ENCODE measurements at regions not wholly inside any gene's neighbourhood (a gene's known extent, or its start where the extent isn't known, plus 50 kb on each side); places are given as distances from the start of the nearest gene placed in this dataset.

- TF ChIP-seq, protein P1, sequence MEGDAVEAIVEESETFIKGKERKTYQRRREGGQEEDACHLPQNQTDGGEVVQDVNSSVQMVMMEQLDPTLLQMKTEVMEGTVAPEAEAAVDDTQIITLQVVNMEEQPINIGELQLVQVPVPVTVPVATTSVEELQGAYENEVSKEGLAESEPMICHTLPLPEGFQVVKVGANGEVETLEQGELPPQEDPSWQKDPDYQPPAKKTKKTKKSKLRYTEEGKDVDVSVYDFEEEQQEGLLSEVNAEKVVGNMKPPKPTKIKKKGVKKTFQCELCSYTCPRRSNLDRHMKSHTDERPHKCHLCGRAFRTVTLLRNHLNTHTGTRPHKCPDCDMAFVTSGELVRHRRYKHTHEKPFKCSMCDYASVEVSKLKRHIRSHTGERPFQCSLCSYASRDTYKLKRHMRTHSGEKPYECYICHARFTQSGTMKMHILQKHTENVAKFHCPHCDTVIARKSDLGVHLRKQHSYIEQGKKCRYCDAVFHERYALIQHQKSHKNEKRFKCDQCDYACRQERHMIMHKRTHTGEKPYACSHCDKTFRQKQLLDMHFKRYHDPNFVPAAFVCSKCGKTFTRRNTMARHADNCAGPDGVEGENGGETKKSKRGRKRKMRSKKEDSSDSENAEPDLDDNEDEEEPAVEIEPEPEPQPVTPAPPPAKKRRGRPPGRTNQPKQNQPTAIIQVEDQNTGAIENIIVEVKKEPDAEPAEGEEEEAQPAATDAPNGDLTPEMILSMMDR (IDR thresholded peaks at IDR 0.05), result no peak
- no peak overlapping the region for H3K4me3 Mint-ChIP-seq
Measured at GRCh38 chr2:51084750-51085149, 52.8 kb upstream of the NRXN1 start.

More at GRCh38 chr2:51084750-51085149, 52.8 kb upstream of the NRXN1 start:
- no peaks in the 10 kb centered on the region for H3K9me3 Mint-ChIP-seq
- H3K27ac Mint-ChIP-seq, result no peak overlapping the region
- no peak for DNase-seq
- no peaks in the 10 kb centered on the region for H3K36me3 Mint-ChIP-seq (ENCODE audit: low read depth)
- no peaks in the 10 kb centered on the region for H3K27me3 Mint-ChIP-seq (ENCODE audit: low read depth, poor library complexity)
- H3K4me1 Mint-ChIP-seq, result no peaks in the 10 kb centered on the region
